ENCODE measurements at regions not wholly inside any gene's neighbourhood (a gene's known extent, or its start where the extent isn't known, plus 50 kb on each side); places are given as distances from the start of the nearest gene placed in this dataset.

DNA sequence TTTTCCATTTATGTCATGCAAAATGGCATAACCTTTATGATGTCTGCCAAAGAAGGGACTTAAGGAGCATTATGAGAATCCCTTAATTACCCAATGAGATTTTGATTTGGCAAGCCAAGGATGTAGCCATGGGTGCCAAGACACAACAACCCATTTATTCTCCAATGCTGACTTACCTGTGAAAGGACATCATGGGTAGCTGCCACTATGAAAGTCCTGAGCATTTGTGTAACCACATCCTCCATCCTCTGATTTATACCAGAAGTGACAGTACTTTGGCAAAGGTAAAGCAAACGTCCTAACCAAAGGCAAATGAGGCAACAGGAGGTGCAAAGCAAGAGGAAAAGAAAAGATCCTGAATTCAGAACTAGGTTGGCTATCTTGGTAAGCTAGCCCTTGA, 87.3 kb upstream of the EMCN start:
- H3K9ac ChIP-seq (ENCODE audit: low read depth, low read length): no peak overlapping the region
- H3K9me3 ChIP-seq (ENCODE audit: insufficient read depth, low read length, severe bottlenecking): no peaks in the 10 kb centered on the region
- H3K27me3 ChIP-seq (ENCODE audit: insufficient read depth, low read length, poor library complexity): no peaks in the 10 kb centered on the region
- TF ChIP-seq, protein P1, sequence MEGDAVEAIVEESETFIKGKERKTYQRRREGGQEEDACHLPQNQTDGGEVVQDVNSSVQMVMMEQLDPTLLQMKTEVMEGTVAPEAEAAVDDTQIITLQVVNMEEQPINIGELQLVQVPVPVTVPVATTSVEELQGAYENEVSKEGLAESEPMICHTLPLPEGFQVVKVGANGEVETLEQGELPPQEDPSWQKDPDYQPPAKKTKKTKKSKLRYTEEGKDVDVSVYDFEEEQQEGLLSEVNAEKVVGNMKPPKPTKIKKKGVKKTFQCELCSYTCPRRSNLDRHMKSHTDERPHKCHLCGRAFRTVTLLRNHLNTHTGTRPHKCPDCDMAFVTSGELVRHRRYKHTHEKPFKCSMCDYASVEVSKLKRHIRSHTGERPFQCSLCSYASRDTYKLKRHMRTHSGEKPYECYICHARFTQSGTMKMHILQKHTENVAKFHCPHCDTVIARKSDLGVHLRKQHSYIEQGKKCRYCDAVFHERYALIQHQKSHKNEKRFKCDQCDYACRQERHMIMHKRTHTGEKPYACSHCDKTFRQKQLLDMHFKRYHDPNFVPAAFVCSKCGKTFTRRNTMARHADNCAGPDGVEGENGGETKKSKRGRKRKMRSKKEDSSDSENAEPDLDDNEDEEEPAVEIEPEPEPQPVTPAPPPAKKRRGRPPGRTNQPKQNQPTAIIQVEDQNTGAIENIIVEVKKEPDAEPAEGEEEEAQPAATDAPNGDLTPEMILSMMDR (IDR thresholded peaks at IDR 0.05; ENCODE audit: borderline replicate concordance, extremely low read depth, low read length, poor library complexity, severe bottlenecking): no peak
- TF ChIP-seq EZH2 (IDR thresholded peaks at IDR 0.05; ENCODE audit: borderline replicate concordance, low read depth, low read length, severe bottlenecking): no peak
- peaks cover 8% of the 10 kb centered on the region for H3K4me1 ChIP-seq (ENCODE audit: insufficient read depth, low read length)
- H3K79me2 ChIP-seq (ENCODE audit: insufficient read depth, low read length): no peaks in the 10 kb centered on the region
- H3K4me2 ChIP-seq (ENCODE audit: insufficient read depth, low read length): no peak overlapping the region
- H3K27ac ChIP-seq (ENCODE audit: low read length): no peak overlapping the region
- no peak overlapping the region for H2AFZ ChIP-seq (ENCODE audit: low read depth, low read length)
- H3K4me3 ChIP-seq (ENCODE audit: low read depth in 1 of 2, low read length in 2 of 2): no peak overlapping the region
- ATAC-seq (ENCODE audit: insufficient read depth, low read depth) (no peak), DNase-seq (no peak)
- H3K36me3 ChIP-seq (ENCODE audit: insufficient read depth, low read length): no peaks in the 10 kb centered on the region
- H4K20me1 ChIP-seq (ENCODE audit: insufficient read depth, low read length): no peaks in the 10 kb centered on the region

DNA sequence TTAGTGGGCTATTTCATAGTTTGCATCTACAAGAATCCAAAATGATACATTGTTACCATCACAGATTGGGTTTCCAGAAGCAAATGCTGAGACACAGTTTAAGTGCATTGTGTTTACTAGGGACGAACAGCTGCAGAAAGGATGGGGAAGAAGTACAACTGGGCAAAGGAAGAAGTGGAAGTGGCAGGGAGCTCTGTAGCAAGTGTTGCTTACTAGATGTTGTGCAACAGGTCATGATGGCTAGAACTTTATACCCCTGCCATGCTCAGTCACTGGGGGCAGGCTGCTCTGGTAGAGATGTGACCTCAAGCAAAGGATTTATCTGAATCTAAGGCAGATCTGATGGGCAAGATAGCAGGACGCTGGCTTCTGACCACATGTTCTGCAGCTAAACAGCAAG, 76.1 kb upstream of the EMCN start:
- Histone ChIP-seq H3K4me3 (ENCODE audit: low read depth in 1 of 2, low read length in 2 of 2) (no peak overlapping the region), H3K4me1 (ENCODE audit: insufficient read depth, low read length) (no peaks in the 10 kb centered on the region), H3K27ac (ENCODE audit: low read length) (no peak overlapping the region), H3K9ac (ENCODE audit: low read depth, low read length) (no peak overlapping the region), H4K20me1 (ENCODE audit: insufficient read depth, low read length) (no peaks in the 10 kb centered on the region), H3K36me3 (ENCODE audit: insufficient read depth, low read length) (no peaks in the 10 kb centered on the region), H3K9me3 (ENCODE audit: insufficient read depth, low read length, severe bottlenecking) (no peaks in the 10 kb centered on the region), H2AFZ (ENCODE audit: low read depth, low read length) (no peak overlapping the region; the same call in 1 of the 2 replicates), H3K4me2 (ENCODE audit: insufficient read depth, low read length) (no peak overlapping the region), H3K27me3 (ENCODE audit: insufficient read depth, low read length, poor library complexity) (no peaks in the 10 kb centered on the region), H3K79me2 (ENCODE audit: insufficient read depth, low read length) (no peaks in the 10 kb centered on the region)
- TF ChIP-seq, protein P1 (IDR thresholded peaks at IDR 0.05; ENCODE audit: borderline replicate concordance, extremely low read depth, low read length, poor library complexity, severe bottlenecking): no peak
- TF ChIP-seq EZH2 (IDR thresholded peaks at IDR 0.05; ENCODE audit: borderline replicate concordance, low read depth, low read length, severe bottlenecking): no peak
- ATAC-seq (ENCODE audit: insufficient read depth, low read depth): no peak
- no peak for DNase-seq

DNA sequence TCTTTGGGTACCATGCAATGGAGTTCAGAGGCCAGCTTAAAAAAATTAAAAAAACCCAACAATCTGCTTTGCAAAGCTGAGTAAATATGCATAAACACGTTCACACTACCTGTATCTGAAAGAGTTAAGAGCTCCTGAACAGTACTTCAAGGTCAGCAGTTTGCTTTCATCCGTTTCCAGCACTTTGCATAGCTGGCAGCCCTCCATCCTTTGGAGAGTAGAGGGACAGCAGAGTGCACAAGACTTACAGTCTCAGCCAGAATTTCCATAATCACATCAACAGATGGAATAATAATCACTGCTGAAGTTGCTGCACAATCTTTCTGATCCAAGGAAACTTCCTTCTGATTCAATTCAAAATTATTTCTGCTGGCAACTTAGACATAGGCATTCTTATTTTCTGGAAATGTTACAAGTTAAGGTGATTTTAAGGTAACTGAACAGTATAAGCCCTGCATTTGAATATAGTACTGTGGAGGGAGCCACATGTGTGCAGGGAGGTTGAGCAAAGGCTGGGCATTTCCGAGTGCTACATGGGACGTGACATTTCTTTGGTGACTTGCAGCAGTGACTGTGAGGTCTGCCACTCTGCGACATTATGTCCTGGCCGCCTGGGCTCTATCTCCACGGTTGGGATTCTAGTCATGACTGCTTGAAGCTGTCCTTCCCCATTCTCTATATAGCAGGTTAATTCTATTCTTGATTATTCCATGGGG, 73.5 kb upstream of the EMCN start:
- Histone ChIP-seq H2AFZ (ENCODE audit: low read depth, low read length) (no peak overlapping the region), H3K27me3 (ENCODE audit: insufficient read depth, low read length, poor library complexity) (no peaks in the 10 kb centered on the region), H3K27ac (ENCODE audit: low read length) (no peak overlapping the region), H4K20me1 (ENCODE audit: insufficient read depth, low read length) (no peaks in the 10 kb centered on the region), H3K36me3 (ENCODE audit: insufficient read depth, low read length) (no peaks in the 10 kb centered on the region), H3K4me1 (ENCODE audit: insufficient read depth, low read length) (no peaks in the 10 kb centered on the region), H3K9me3 (ENCODE audit: insufficient read depth, low read length, severe bottlenecking) (no peaks in the 10 kb centered on the region), H3K4me3 (ENCODE audit: low read depth in 1 of 2, low read length in 2 of 2) (no peak overlapping the region), H3K9ac (ENCODE audit: low read depth, low read length) (no peak overlapping the region), H3K4me2 (ENCODE audit: insufficient read depth, low read length) (no peak overlapping the region), H3K79me2 (ENCODE audit: insufficient read depth, low read length) (no peaks in the 10 kb centered on the region)
- TF ChIP-seq, protein P1 (IDR thresholded peaks at IDR 0.05; ENCODE audit: borderline replicate concordance, extremely low read depth, low read length, poor library complexity, severe bottlenecking): no peak
- TF ChIP-seq EZH2 (IDR thresholded peaks at IDR 0.05; ENCODE audit: borderline replicate concordance, low read depth, low read length, severe bottlenecking): no peak
- ATAC-seq (ENCODE audit: insufficient read depth, low read depth) (no peak), DNase-seq (no peak)
